Erythroblast (primary cell): ENCODE measurements at regions not wholly inside any gene's neighbourhood (a gene's known extent, or its start where the extent isn't known, plus 50 kb on each side); places are given as distances from the start of the nearest gene placed in this dataset.

ENCODE experiments used
- DNase-seq, 2 experiments: peaks; one replicate each; lab custom pipeline; 2025; lab: John Stamatoyannopoulos, UW
- GATA1 ChIP-seq: IDR thresholded peaks from 2 replicates; pipeline ENCODE4 v1.6.1; 2011; ENCODE audit warnings: low read depth, mild to moderate bottlenecking, control low read depth, low read length, moderate library complexity
- POLR2A ChIP-seq: IDR thresholded peaks from 2 replicates; pipeline ENCODE4 v1.6.1; 2011; ENCODE audit warnings: mild to moderate bottlenecking, low read length

GRCh38 chr5:130731839-130732238 is 433.2 kb downstream of the HINT1 start:
- TF ChIP-seq GATA1 (no peak), POLR2A (no peak)

DNA sequence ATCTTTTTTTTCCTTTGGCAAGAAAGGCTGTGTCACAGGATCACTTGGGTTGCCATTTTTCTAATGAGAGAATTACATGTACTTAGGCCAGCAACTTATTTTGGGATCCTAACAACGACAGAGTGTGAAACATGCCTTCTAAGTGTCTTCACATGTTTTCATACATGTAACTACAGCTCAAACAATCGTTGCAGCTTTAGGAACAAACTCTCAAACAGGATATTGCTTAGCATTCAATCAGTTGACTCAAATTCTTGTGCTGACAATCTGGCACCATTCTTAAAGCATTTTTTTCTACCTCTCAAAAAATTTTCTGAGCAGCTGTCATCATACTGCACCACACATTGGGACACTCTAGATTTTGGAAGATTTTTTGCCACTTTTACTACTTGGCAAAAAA is 435.5 kb downstream of the HINT1 start:
- no peak for DNase-seq
- TF ChIP-seq POLR2A = no peak
- TF ChIP-seq GATA1 = no peak

More at GRCh38 chr5:130731839-130732238, 433.2 kb downstream of the HINT1 start:
- no peak for DNase-seq

- no peak for TF ChIP-seq GATA1
- TF ChIP-seq POLR2A = no peak
- DNase-seq = no peak
Measured at GRCh38 chr5:130727830-130728229, 437.2 kb downstream of the HINT1 start.

DNA sequence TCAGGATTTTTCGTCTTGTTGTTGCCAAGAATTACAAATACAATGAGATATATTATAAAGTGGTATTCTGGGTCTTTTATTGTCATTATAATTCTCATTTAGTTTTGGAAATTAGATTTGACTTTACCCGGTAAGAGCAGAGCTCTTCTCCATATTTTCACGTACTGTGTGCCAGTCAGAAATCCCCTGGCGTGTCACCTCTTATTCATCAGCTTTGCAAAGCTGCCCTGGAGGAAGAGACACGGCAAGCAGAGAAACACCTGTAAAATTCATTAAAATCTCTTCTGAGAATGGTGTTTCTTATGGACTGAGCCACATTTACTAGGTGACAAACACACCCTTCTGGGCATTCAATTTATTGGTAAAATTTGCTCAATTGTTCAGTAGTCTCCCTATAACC is 440.4 kb downstream of the HINT1 start:
- DNase-seq = no peak
- no peak for TF ChIP-seq POLR2A
- no peak for TF ChIP-seq GATA1

- no peak for TF ChIP-seq GATA1
- no peak for TF ChIP-seq POLR2A
- DNase-seq = peak in 1 of 2 experiments; percentile 7
Measured at GRCh38 chr5:130720355-130720754, 444.7 kb downstream of the HINT1 start.

GRCh38 chr5:130715541-130715940 is 449.5 kb downstream of the HINT1 start:
- TF ChIP-seq POLR2A = no peak
- TF ChIP-seq GATA1 = no peak
- no peak for DNase-seq

DNA sequence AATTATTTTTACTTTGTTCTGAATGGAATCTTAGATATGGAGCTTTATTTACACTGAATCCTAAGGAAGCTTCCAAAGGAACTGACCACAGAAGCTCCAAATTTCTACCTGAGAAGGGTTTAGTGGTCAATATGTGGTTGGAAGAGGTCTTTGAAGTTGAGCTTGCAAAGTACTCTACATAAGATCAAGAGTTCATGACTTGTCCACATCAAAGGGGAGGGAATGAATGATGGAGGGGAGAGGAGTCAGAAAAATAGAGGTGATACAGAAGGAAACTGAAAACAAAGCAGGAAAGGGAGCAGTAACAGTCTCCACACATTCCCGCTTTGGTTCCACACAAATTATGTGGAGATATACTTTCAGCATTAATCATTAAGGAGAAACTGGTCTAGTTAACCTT is 450.9 kb downstream of the HINT1 start:
- TF ChIP-seq GATA1 (no peak), POLR2A (no peak)
- no peak for DNase-seq

GRCh38 chr5:130712324-130712723 is 452.7 kb downstream of the HINT1 start:
- TF ChIP-seq POLR2A (no peak), GATA1 (no peak)
- no peak for DNase-seq

DNA sequence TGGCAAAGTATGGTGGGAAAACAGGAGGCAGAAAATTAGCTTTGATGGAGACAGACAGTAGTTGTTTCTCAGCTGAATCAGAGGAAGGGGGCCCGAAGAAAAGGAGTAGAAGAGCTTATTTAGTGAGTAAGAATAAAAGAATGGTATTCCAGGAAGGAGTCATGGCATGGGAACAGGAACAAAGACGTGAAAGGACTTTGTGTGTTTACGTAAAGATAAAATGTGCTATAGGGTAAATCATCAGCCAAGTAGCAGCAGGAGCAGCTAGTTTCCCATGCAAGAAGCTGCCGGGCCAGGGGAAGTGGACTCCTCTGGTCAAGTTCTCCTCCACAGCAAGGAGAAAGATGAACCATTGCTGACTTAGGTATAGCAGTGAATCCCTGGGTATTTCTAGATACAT is 454.5 kb downstream of the HINT1 start:
- TF ChIP-seq POLR2A (no peak), GATA1 (no peak)
- DNase-seq = no peak

GRCh38 chr5:130708754-130709153 is 456.3 kb downstream of the HINT1 start:
- no peak for TF ChIP-seq POLR2A
- no peak for DNase-seq

DNA sequence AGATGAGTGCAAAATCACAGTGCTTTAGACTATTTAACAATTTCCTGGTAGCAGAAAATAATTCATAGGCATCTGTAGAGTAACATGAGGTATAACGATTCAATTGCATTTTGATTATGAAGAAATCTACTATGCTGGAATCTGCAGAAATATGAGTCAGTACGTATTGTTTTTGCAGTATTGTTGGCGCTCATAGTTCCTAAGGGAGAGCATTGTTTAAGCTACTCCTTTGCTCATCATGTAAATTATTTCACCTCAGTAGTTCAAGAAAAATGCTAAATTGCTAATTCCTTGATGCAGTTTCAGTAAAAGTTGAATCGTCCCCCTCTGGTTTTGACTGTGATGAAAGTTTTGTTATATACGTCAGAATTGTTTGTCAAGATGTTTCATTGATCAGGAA is 458.4 kb downstream of the HINT1 start:
- TF ChIP-seq GATA1 (no peak), POLR2A (no peak)
- no peak for DNase-seq

- no peak for TF ChIP-seq POLR2A
- no peak for TF ChIP-seq GATA1
Measured at GRCh38 chr5:130705368-130705767, 459.7 kb downstream of the HINT1 start.

DNA sequence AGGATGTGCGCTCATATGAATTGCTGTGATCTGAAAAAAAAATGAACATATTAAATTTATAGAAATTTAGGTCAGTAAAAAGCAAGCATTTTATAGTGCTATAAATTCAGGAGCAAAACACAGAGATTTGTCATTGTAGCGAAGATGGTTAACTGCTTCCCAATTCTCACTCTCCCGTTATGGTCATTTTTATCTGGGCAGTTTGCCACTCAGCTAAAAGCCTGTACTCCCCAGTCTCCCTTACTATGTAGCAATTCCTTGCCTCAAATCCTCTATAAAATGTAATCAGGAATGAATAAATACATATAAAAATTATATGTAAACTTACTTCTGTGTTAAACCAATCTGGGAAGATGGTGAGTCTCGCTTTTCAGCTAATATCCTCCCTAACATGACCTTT is 471.5 kb downstream of the HINT1 start:
- TF ChIP-seq POLR2A (no peak), GATA1 (no peak)
- no peak for DNase-seq

More at GRCh38 chr5:130705368-130705767, 459.7 kb downstream of the HINT1 start:
- no peak for DNase-seq

DNA sequence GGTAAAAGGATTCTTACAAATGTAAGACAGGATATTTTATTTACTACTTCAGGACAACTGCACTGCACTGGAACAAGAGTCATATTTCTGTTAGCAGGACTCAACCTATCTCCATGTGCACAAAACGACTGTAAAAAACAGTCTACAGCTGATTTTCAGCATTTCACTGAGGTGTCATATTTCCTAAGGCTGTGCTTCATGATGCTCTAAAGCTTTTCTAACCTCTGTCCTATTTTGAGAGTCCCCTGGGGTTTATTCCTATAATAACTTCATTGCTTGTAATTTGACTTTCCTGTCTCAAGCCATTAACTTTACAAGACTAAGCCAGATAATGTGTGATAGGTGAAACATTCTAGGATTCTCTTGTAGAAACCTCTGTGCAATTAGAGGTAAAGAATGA is 472.3 kb downstream of the HINT1 start:
- DNase-seq = no peak

GRCh38 chr5:130689831-130690230 is 475.2 kb downstream of the HINT1 start:
- DNase-seq = no peak
- TF ChIP-seq GATA1 = no peak

More for the DNA sequence above, 472.3 kb downstream of the HINT1 start:
- TF ChIP-seq POLR2A (no peak), GATA1 (no peak)
